IMR-90 (cell line): ENCODE measurements at regions not wholly inside any gene's neighbourhood (a gene's known extent, or its start where the extent isn't known, plus 50 kb on each side); places are given as distances from the start of the nearest gene placed in this dataset.

Source experiments
- ATAC-seq: fragments of 200-7000 bp; cut with Tn5 transposase; 2 replicates; pipeline ENCODE4 v1.9.1; 2020; ENCODE audit warnings: low read depth, mild to moderate bottlenecking, moderate library complexity
- BruUV-seq: library from RNA; stranded (reverse); fragments of 400-500 nt; replicated peaks from 2 replicates; lab custom pipeline; 2021; lab: Mats Ljungman, UMichigan
- CTCF ChIA-PET: fragments of 300-600 bp; formaldehyde crosslinking; extraction: SDS; loops from one replicate; lab custom pipeline; 2021; ENCODE audit warnings: antibody characterized with exemption; lab: Yijun Ruan, JAX
- POLR2A ChIA-PET: fragments of 300-600 bp; sonication (Branson Sonifier 250); formaldehyde crosslinking; loops from one replicate; lab custom pipeline; 2022; ENCODE audit warnings: antibody characterized with exemption; ENCODE audit not compliant: unreplicated experiment; lab: Charles Lee
- DNase-seq: peaks from one replicate; pipeline ENCODE4 v3.0.0; 2013
- H2AFZ ChIP-seq: replicated peaks from 2 replicates; pipeline ENCODE3; 2013; ENCODE audit warnings: low read length, mild to moderate bottlenecking; ENCODE audit not compliant: poor library complexity
- H2AK5ac ChIP-seq: 2 replicates; pipeline ENCODE4 v1.6.1; 2013; ENCODE audit warnings: low read depth, low read length, inconsistent platforms
- H2AK9ac ChIP-seq: replicated peaks from 2 replicates; pipeline ENCODE3; 2013; ENCODE audit warnings: mild to moderate bottlenecking, low read depth, low read length, moderate library complexity; ENCODE audit not compliant: poor library complexity
- H2BK120ac ChIP-seq: 2 replicates; pipeline ENCODE4 v1.6.1; 2013; ENCODE audit warnings: low read depth, low read length, inconsistent platforms
- H2BK15ac ChIP-seq: 3 replicates; pipeline ENCODE4 v1.6.1; 2013; ENCODE audit warnings: low read depth, low read length, inconsistent platforms
- H2BK20ac ChIP-seq: 2 replicates; pipeline ENCODE4 v1.6.1; 2013; ENCODE audit warnings: low read depth, mild to moderate bottlenecking, inconsistent platforms, low read length, moderate library complexity
- H2BK5ac ChIP-seq: 2 replicates; pipeline ENCODE4 v1.6.1; 2013; ENCODE audit warnings: mild to moderate bottlenecking, low read depth, low read length, inconsistent platforms; ENCODE audit not compliant: poor library complexity, severe bottlenecking
- H3K14ac ChIP-seq: replicated peaks from 2 replicates; pipeline ENCODE4 v1.6.1; 2013; ENCODE audit warnings: low read depth, low read length, inconsistent platforms
- H3K18ac ChIP-seq: 2 replicates; pipeline ENCODE4 v1.6.1; 2013; ENCODE audit warnings: low read depth, low read length, control low read depth
- H3K23ac ChIP-seq: 2 replicates; pipeline ENCODE4 v1.6.1; 2013; ENCODE audit warnings: low read depth, low read length, inconsistent platforms
- H3K27ac ChIP-seq: 2 replicates; pipeline ENCODE4 v1.5.1; 2013; ENCODE audit warnings: mild to moderate bottlenecking, control low read depth, low read length; ENCODE audit not compliant: insufficient read depth
- H3K27me3 ChIP-seq: 2 replicates; pipeline ENCODE4 v1.6.1; 2013; ENCODE audit warnings: low read length; ENCODE audit not compliant: control insufficient read depth, insufficient read depth
- H3K36me3 ChIP-seq: 2 replicates; pipeline ENCODE4 v1.6.1; 2013; ENCODE audit warnings: low read length, mixed read lengths; ENCODE audit not compliant: control insufficient read depth, insufficient read depth
- H3K4ac ChIP-seq: 2 replicates; pipeline ENCODE4 v1.6.1; 2013; ENCODE audit warnings: low read depth, low read length, inconsistent platforms
- H3K4me1 ChIP-seq: 2 replicates; pipeline ENCODE4 v1.6.1; 2013; ENCODE audit warnings: low read length, mixed read lengths; ENCODE audit not compliant: control insufficient read depth, insufficient read depth
- H3K4me2 ChIP-seq: 2 replicates; pipeline ENCODE4 v1.6.1; 2013; ENCODE audit warnings: low read depth, mild to moderate bottlenecking, control low read depth, low read length, moderate library complexity
- H3K4me3 ChIP-seq: 2 replicates; pipeline ENCODE4 v1.5.1; 2013; ENCODE audit warnings: low read depth, mild to moderate bottlenecking, control low read depth, low read length, moderate library complexity; ENCODE audit not compliant: insufficient read depth
- H3K56ac ChIP-seq: 2 replicates; pipeline ENCODE4 v1.6.1; 2013; ENCODE audit warnings: low read length, inconsistent platforms; ENCODE audit not compliant: insufficient read depth; ENCODE audit errors: extremely low read depth
- H3K79me1 ChIP-seq, 2 experiments: 2 replicates each; pipeline ENCODE4 v1.6.1; 2013; ENCODE audit warnings: low read length in 2 of 2, inconsistent platforms in 1 of 2, low read depth in 1 of 2
- H3K9ac ChIP-seq: 2 replicates; pipeline ENCODE4 v1.6.1; 2013; ENCODE audit warnings: low read depth, low read length, control low read depth
- H3K9me1 ChIP-seq: 2 replicates; pipeline ENCODE4 v1.6.1; 2013; ENCODE audit warnings: low read length, inconsistent platforms; ENCODE audit not compliant: insufficient read depth
- H3K9me3 ChIP-seq: 2 replicates; pipeline ENCODE4 v1.6.1; 2013; ENCODE audit warnings: low read length; ENCODE audit not compliant: control insufficient read depth, insufficient read depth
- H4K20me1 ChIP-seq: 2 replicates; pipeline ENCODE4 v1.6.1; 2013; ENCODE audit warnings: low read length, inconsistent platforms; ENCODE audit not compliant: insufficient read depth
- H4K5ac ChIP-seq: 2 replicates; pipeline ENCODE4 v1.6.1; 2013; ENCODE audit warnings: mild to moderate bottlenecking, low read depth, low read length, control low read depth
- H4K8ac ChIP-seq, 2 experiments: 2 replicates each; pipeline ENCODE4 v1.6.1; 2013; ENCODE audit warnings: low read depth in 2 of 2, low read length in 2 of 2, control low read depth in 1 of 2, inconsistent platforms in 1 of 2
- H4K91ac ChIP-seq: 2 replicates; pipeline ENCODE4 v1.6.1; 2013; ENCODE audit warnings: low read depth, low read length, inconsistent platforms; ENCODE audit not compliant: insufficient read depth
- BHLHE40 ChIP-seq: fragments of 150-350 bp; IDR thresholded peaks from 2 replicates; pipeline ENCODE4 v1.6.1; 2016; ENCODE audit warnings: mild to moderate bottlenecking, low read depth, low read length
- CEBPB ChIP-seq: IDR thresholded peaks from 2 replicates; pipeline ENCODE4 v1.6.1; 2012; ENCODE audit warnings: low read depth, low read length, improper control_type of control experiment
- CHD1 ChIP-seq: IDR thresholded peaks from 2 replicates; pipeline ENCODE4 v1.6.1; 2012; ENCODE audit warnings: low read depth, low read length, improper control_type of control experiment
- FOS ChIP-seq: fragments of 150-350 bp; IDR thresholded peaks from 2 replicates; pipeline ENCODE4 v1.6.1; 2016; ENCODE audit warnings: low read depth, low read length
- MAFK ChIP-seq: IDR thresholded peaks from 2 replicates; pipeline ENCODE4 v1.6.1; 2012; ENCODE audit warnings: low read depth, low read length, improper control_type of control experiment
- MAZ ChIP-seq: IDR thresholded peaks from 2 replicates; pipeline ENCODE4 v1.6.1; 2012; ENCODE audit warnings: low read depth, mild to moderate bottlenecking, low read length, improper control_type of control experiment, moderate library complexity, borderline replicate concordance
- MXI1 ChIP-seq: IDR thresholded peaks from 2 replicates; pipeline ENCODE4 v1.6.1; 2012; ENCODE audit warnings: low read depth, mild to moderate bottlenecking, low read length, moderate library complexity, borderline replicate concordance
- NFE2L2 ChIP-seq: fragments of 150-350 bp; IDR thresholded peaks from 2 replicates; pipeline ENCODE4 v1.6.1; 2016; ENCODE audit warnings: low read depth, mild to moderate bottlenecking, low read length
- POLR2A ChIP-seq: IDR thresholded peaks from 2 replicates; pipeline ENCODE4 v1.6.1; 2012; ENCODE audit warnings: mild to moderate bottlenecking, low read depth, low read length
- RAD21 ChIP-seq: IDR thresholded peaks from 2 replicates; pipeline ENCODE4 v1.6.1; 2012; ENCODE audit warnings: low read length, improper control_type of control experiment
- RCOR1 ChIP-seq: IDR thresholded peaks from 2 replicates; pipeline ENCODE4 v1.6.1; 2012; ENCODE audit warnings: mild to moderate bottlenecking, low read length, improper control_type of control experiment; ENCODE audit not compliant: insufficient replicate concordance
- RFX5 ChIP-seq: IDR thresholded peaks from 2 replicates; pipeline ENCODE4 v1.8.0; 2012; ENCODE audit warnings: low read depth, mild to moderate bottlenecking, low read length, moderate library complexity
- SMC3 ChIP-seq: fragments of 150-350 bp; IDR thresholded peaks from 2 replicates; pipeline ENCODE4 v1.6.1; 2016; ENCODE audit warnings: low read depth, mild to moderate bottlenecking, antibody characterized with exemption, low read length, moderate library complexity
- WGBS, 2 experiments: methylation state at CpG; one replicate each; pipeline versions ENCODE4 v1.1.5 to v1.1.7; 2013; ENCODE audit warnings: missing lambda C conversion rate in 2 of 2; ENCODE audit not compliant: insufficient read length in 1 of 2; ENCODE audit errors: extremely low coverage in 2 of 2; 5-methylcytosine and 5-hydroxymethylcytosine counted together
- dilution Hi-C: fragments of 300-500 bp; cut with HindIII; formaldehyde crosslinking; loops from one replicate; pipeline ENCODE4 v1.14.3; 2018; ENCODE audit warnings: low sequenced_read_pairs; ENCODE audit not compliant: unreplicated experiment
- in situ Hi-C: fragments of 300-500 bp; cut with MboI; formaldehyde crosslinking; loops from 3 replicates; pipeline ENCODE4 v1.14.3; 2019; ENCODE audit warnings: low sequenced_read_pairs, inconsistent platforms, mixed read lengths
- intact Hi-C: fragments of 100-400 bp; cut with micrococcal nuclease; formaldehyde crosslinking; loops from 2 replicates; pipeline ENCODE4 v1.10.0; 2022
- TF ChIP-seq, protein P1 (sequence below): conservative IDR thresholded peaks from 2 replicates; pipeline ENCODE4 v1.5.1; 2012; ENCODE audit warnings: mild to moderate bottlenecking, low read depth, low read length, improper control_type of control experiment
- TF ChIP-seq, protein P2 (sequence below): fragments of 150-350 bp; IDR thresholded peaks from 2 replicates; pipeline ENCODE4 v1.6.1; 2016; ENCODE audit warnings: low read depth, mild to moderate bottlenecking, low read length, moderate library complexity, borderline replicate concordance
- TF ChIP-seq, protein P3 (sequence below): fragments of 150-350 bp; IDR thresholded peaks from 2 replicates; pipeline ENCODE4 v1.6.1; 2017; ENCODE audit warnings: mild to moderate bottlenecking, antibody characterized with exemption, low read length, low read depth

DNA sequence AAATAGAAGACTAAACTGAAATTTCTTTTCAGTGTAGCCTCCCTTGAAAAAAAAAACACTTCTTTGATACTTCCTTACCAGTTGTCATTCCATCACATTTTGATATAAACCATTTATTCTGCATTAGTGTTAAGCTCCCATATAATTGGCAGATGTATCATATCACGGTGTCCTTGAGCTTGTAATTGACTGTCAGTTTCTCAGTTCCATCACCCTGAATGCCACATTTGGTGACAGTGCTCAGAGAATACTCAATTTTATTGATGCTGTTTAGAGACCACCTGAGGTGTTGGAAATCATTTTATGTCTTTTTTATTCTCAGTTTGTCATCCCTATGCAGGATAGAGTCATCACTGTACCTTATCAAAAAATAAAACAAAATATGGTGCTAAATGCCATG, 1528.2 kb downstream of the RAPGEF2 start:
- Histone ChIP-seq H4K20me1 (no peaks in the 10 kb centered on the region), H3K4me2 (no peak overlapping the region), H2AFZ (no peak overlapping the region), H3K23ac (no peak overlapping the region), H4K8ac (no peak overlapping the region), H3K27me3 (no peaks in the 10 kb centered on the region), H3K36me3 (no peaks in the 10 kb centered on the region), H2AK9ac (no peak overlapping the region), H3K27ac (no peak overlapping the region), H3K79me1 (no peaks in the 10 kb centered on the region), H3K4me1 (no peaks in the 10 kb centered on the region), H3K4me3 (no peak overlapping the region), H2BK15ac (no peak overlapping the region), H3K18ac (no peak overlapping the region), H4K91ac (no peak overlapping the region), H2AK5ac (no peak overlapping the region), H3K9ac (no peak overlapping the region), H4K5ac (no peak overlapping the region), H3K56ac (no peak overlapping the region), H2BK5ac (no peak overlapping the region), H3K4ac (no peak overlapping the region), H3K9me1 (no peaks in the 10 kb centered on the region), H2BK20ac (no peak overlapping the region), H2BK120ac (no peak overlapping the region), H3K14ac (no peak overlapping the region), H3K9me3 (no peaks in the 10 kb centered on the region; the same call in 1 of the 2 replicates)
- ATAC-seq (no peak), DNase-seq (no peak)
- POLR2A ChIA-PET, result no interaction called here
- dilution Hi-C loops, result no loop called here
- CTCF ChIA-PET, result interaction anchor here (0.7 kb wide), 1 partner anchor 101 kb away, joined by 3 read pairs; no protein-coding TSS in a partner anchor
- intact Hi-C loops, result no loop called here
- BruUV-seq, result no TSS peak
- WGBS, 2 experiments, result no CpG with 5 or more reads among the region's 1 CpG
- no peak for TF ChIP-seq MAFK
- TF ChIP-seq, protein P1, sequence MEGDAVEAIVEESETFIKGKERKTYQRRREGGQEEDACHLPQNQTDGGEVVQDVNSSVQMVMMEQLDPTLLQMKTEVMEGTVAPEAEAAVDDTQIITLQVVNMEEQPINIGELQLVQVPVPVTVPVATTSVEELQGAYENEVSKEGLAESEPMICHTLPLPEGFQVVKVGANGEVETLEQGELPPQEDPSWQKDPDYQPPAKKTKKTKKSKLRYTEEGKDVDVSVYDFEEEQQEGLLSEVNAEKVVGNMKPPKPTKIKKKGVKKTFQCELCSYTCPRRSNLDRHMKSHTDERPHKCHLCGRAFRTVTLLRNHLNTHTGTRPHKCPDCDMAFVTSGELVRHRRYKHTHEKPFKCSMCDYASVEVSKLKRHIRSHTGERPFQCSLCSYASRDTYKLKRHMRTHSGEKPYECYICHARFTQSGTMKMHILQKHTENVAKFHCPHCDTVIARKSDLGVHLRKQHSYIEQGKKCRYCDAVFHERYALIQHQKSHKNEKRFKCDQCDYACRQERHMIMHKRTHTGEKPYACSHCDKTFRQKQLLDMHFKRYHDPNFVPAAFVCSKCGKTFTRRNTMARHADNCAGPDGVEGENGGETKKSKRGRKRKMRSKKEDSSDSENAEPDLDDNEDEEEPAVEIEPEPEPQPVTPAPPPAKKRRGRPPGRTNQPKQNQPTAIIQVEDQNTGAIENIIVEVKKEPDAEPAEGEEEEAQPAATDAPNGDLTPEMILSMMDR, result no peak
- TF ChIP-seq RCOR1, result no peak
- no peak for TF ChIP-seq RFX5
- TF ChIP-seq, protein P2, sequence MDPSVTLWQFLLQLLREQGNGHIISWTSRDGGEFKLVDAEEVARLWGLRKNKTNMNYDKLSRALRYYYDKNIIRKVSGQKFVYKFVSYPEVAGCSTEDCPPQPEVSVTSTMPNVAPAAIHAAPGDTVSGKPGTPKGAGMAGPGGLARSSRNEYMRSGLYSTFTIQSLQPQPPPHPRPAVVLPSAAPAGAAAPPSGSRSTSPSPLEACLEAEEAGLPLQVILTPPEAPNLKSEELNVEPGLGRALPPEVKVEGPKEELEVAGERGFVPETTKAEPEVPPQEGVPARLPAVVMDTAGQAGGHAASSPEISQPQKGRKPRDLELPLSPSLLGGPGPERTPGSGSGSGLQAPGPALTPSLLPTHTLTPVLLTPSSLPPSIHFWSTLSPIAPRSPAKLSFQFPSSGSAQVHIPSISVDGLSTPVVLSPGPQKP, result no peak
- TF ChIP-seq NFE2L2, result no peak
- TF ChIP-seq MXI1, result no peak
- no peak for TF ChIP-seq RAD21
- no peak for TF ChIP-seq BHLHE40
- TF ChIP-seq MAZ, result no peak
- no peak for TF ChIP-seq FOS
- TF ChIP-seq POLR2A, result no peak
- TF ChIP-seq SMC3, result no peak
- no peak for TF ChIP-seq CEBPB
- TF ChIP-seq, protein P3, sequence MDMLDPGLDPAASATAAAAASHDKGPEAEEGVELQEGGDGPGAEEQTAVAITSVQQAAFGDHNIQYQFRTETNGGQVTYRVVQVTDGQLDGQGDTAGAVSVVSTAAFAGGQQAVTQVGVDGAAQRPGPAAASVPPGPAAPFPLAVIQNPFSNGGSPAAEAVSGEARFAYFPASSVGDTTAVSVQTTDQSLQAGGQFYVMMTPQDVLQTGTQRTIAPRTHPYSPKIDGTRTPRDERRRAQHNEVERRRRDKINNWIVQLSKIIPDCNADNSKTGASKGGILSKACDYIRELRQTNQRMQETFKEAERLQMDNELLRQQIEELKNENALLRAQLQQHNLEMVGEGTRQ, result no peak
- no peak for TF ChIP-seq CHD1
- in situ Hi-C loops, result no loop called here
